Osteocyte (in vitro differentiated cells): ENCODE measurements at regions not wholly inside any gene's neighbourhood (a gene's known extent, or its start where the extent isn't known, plus 50 kb on each side); places are given as distances from the start of the nearest gene placed in this dataset.

ENCODE experiments used
- DNase-seq: peaks from one replicate; pipeline ENCODE4 v3.0.0; 2021; ENCODE audit warnings: mixed read lengths; ENCODE audit not compliant: unreplicated experiment; ENCODE audit errors: extremely low spot score
- H3K27ac Mint-ChIP-seq: one replicate; pipeline ENCODE4 v1.8.0; 2021; ENCODE audit warnings: mild to moderate bottlenecking, mixed read lengths; ENCODE audit not compliant: unreplicated experiment
- H3K27me3 Mint-ChIP-seq: one replicate; pipeline ENCODE4 v1.8.0; 2021; ENCODE audit warnings: mixed read lengths; ENCODE audit not compliant: unreplicated experiment
- H3K36me3 Mint-ChIP-seq: one replicate; pipeline ENCODE4 v1.8.0; 2021; ENCODE audit warnings: mixed read lengths; ENCODE audit not compliant: unreplicated experiment
- H3K4me1 Mint-ChIP-seq: one replicate; pipeline ENCODE4 v1.8.0; 2021; ENCODE audit warnings: mixed read lengths; ENCODE audit not compliant: unreplicated experiment
- H3K4me3 Mint-ChIP-seq: one replicate; pipeline ENCODE4 v1.8.0; 2021; ENCODE audit warnings: mild to moderate bottlenecking, moderate library complexity, mixed read lengths; ENCODE audit not compliant: unreplicated experiment
- H3K9me3 Mint-ChIP-seq: one replicate; pipeline ENCODE4 v1.8.0; 2021; ENCODE audit warnings: mixed read lengths; ENCODE audit not compliant: unreplicated experiment
- TF ChIP-seq, protein P1 (sequence below): fragments of 200-600 bp; sonication (generic); IDR thresholded peaks from 2 replicates; pipeline ENCODE4 v1.5.0; 2021; ENCODE audit warnings: antibody characterized with exemption, mild to moderate bottlenecking, moderate library complexity

DNA sequence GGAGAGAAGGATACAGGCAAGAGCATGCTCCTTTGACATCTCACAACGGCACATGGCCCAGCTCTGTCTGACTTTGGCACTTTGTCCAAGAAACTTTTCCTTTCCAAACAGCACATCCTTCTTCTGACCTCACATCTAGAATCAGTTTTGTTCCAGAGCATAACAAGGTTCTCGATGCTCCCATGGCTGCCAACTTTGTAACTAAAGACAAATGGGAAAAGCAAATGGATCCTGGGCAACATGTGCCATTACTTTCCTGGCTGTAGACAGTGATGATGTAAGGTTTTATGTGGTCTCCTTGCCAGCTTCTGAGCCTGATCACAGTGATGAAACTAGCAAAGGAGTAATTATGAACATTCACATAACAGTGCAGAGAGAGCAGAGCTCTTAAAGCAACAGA, 171.8 kb upstream of the C1orf87 start:
- Mint-ChIP-seq H3K4me3 (no peak overlapping the region), H3K27me3 (no peaks in the 10 kb centered on the region), H3K36me3 (no peaks in the 10 kb centered on the region), H3K9me3 (peaks cover 3% of the 10 kb centered on the region), H3K27ac (no peak overlapping the region), H3K4me1 (no peaks in the 10 kb centered on the region)
- TF ChIP-seq, protein P1, sequence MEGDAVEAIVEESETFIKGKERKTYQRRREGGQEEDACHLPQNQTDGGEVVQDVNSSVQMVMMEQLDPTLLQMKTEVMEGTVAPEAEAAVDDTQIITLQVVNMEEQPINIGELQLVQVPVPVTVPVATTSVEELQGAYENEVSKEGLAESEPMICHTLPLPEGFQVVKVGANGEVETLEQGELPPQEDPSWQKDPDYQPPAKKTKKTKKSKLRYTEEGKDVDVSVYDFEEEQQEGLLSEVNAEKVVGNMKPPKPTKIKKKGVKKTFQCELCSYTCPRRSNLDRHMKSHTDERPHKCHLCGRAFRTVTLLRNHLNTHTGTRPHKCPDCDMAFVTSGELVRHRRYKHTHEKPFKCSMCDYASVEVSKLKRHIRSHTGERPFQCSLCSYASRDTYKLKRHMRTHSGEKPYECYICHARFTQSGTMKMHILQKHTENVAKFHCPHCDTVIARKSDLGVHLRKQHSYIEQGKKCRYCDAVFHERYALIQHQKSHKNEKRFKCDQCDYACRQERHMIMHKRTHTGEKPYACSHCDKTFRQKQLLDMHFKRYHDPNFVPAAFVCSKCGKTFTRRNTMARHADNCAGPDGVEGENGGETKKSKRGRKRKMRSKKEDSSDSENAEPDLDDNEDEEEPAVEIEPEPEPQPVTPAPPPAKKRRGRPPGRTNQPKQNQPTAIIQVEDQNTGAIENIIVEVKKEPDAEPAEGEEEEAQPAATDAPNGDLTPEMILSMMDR: no peak
- DNase-seq: no peak

DNA sequence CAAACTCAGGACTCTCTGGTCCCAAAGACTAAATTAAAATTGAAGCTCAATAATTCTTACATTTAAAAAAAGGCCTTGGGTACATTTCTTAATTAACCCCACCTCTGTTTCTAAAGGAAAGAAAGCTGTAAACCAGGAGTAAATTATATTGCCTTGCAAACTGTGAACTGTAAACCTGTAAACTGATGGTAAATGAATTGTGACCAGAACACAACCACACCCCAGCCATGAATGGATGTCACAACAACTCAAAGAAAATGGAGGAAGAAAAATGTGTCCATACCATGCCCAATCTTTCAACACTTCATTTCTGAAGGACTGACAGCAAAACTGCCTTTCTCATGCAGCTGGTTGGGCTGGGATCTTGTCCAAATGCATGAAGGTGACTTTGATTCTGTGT, 171.3 kb upstream of the C1orf87 start:
- TF ChIP-seq, protein P1: no peak
- H3K4me1 Mint-ChIP-seq: no peaks in the 10 kb centered on the region
- no peak overlapping the region for H3K27ac Mint-ChIP-seq
- H3K36me3 Mint-ChIP-seq: no peaks in the 10 kb centered on the region
- no peak overlapping the region for H3K4me3 Mint-ChIP-seq
- H3K27me3 Mint-ChIP-seq: no peaks in the 10 kb centered on the region
- DNase-seq: no peak
- peaks cover 3% of the 10 kb centered on the region for H3K9me3 Mint-ChIP-seq

DNA sequence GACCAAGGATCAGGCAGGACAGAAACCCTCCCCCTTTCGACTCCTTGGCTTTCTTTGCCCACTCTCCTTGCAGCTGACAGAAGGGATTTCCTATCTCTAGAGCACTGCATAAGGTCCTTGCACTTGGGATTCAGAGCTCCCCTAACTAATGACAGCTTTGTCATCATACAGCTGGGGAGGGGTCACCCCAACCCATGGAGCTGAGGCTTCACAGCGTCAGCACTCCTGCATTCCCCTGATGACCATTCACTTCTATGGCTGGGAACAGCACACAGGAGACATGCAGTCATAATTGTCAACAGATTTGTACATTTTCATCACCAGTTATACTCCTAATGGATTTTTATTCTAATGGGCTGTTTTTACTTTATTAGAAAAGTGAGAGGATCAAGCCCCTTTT, 161.7 kb upstream of the C1orf87 start:
- Mint-ChIP-seq H3K27me3 (no peaks in the 10 kb centered on the region), H3K36me3 (no peaks in the 10 kb centered on the region), H3K4me3 (no peak overlapping the region), H3K27ac (no peak overlapping the region), H3K9me3 (peaks cover 6% of the 10 kb centered on the region), H3K4me1 (no peaks in the 10 kb centered on the region)
- TF ChIP-seq, protein P1: no peak
- no peak for DNase-seq

DNA sequence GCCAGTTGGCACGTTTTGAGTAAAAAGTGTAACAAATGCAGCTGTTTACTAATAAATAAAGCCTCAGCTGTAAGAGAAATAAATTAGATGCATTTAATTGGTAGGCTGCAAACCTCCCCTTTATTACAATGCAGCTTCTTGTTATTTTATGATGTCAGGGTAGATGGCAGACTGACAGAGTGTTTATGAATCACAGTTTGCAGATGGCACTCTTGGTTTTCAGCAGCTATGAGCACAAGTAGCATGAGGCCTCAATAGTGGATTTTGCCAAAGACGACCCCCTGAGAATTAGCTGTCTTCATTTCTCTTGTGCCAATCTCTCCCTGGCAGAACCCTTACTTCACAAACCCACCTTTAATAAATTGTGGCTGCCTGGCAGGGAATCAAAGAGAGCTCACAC, 161.2 kb upstream of the C1orf87 start:
- Mint-ChIP-seq H3K27ac (no peak overlapping the region), H3K36me3 (no peaks in the 10 kb centered on the region), H3K4me3 (no peak overlapping the region), H3K9me3 (peaks cover 6% of the 10 kb centered on the region), H3K27me3 (no peaks in the 10 kb centered on the region), H3K4me1 (peaks cover 3% of the 10 kb centered on the region)
- no peak for DNase-seq
- TF ChIP-seq, protein P1: no peak

DNA sequence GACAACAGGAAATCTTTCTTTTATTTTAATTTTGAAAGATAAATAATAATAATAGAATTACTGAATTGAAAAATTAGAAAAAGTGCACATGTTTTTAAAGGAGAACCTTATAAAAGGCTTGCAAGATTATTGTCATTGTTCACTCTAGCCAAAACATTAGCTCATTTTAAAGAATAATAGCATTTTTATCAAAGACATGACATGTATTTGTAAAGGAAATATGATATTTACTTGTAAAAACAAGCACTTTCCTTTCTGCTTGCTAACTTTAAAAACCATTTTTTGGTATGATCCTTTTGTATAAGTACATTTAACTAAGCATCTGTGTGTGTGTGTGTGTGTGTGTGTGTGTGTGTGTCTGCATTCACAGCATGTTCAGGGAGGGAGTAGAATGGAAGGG, 156.3 kb upstream of the C1orf87 start:
- H3K36me3 Mint-ChIP-seq: peaks cover 2% of the 10 kb centered on the region
- no peak for DNase-seq
- no peak overlapping the region for H3K27ac Mint-ChIP-seq
- H3K27me3 Mint-ChIP-seq: no peaks in the 10 kb centered on the region
- TF ChIP-seq, protein P1: no peak
- no peak overlapping the region for H3K4me3 Mint-ChIP-seq
- H3K4me1 Mint-ChIP-seq: peaks cover 9% of the 10 kb centered on the region
- no peaks in the 10 kb centered on the region for H3K9me3 Mint-ChIP-seq
